NB4 (cell line): ENCODE measurements at regions not wholly inside any gene's neighbourhood (a gene's known extent, or its start where the extent isn't known, plus 50 kb on each side); places are given as distances from the start of the nearest gene placed in this dataset.

Experiments used
- CTCF ChIP-seq: IDR thresholded peaks from one replicate; pipeline ENCODE4 v1.5.1; 2012; ENCODE audit warnings: low read depth, low read length
- MAX ChIP-seq: IDR thresholded peaks from 2 replicates; pipeline ENCODE4 v1.6.1; 2011; ENCODE audit warnings: low read depth, low read length
- MYC ChIP-seq: IDR thresholded peaks from 2 replicates; pipeline ENCODE4 v1.6.1; 2011; ENCODE audit warnings: low read depth, low read length
- POLR2A ChIP-seq: IDR thresholded peaks from 2 replicates; pipeline ENCODE4 v1.6.1; 2011; ENCODE audit warnings: mild to moderate bottlenecking; ENCODE audit not compliant: insufficient read length; ENCODE audit errors: extremely low read depth

DNA sequence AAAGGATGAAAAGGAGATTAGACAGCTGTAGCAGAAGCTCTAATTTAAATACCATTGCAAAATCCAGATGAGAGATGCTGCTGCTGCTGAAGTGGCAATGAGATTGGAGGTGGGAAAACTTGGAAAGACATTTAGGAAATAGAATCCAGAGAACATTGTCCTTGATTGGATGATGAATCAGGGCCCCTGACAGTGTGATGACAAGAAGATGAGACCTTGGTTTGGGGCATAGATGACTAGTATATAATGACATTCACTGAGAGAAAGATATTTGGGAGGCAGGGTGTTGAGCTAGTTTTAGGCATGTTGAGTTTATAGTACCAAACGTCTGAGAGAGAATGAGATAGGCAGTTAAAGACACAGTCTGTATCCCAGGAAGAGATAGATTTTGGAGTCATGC lies 311.5 kb upstream of the MPDZ start:
- TF ChIP-seq CTCF (no peak), POLR2A (no peak), MAX (no peak), MYC (no peak)
